PC-9 (cell line): ENCODE measurements at regions not wholly inside any gene's neighbourhood (a gene's known extent, or its start where the extent isn't known, plus 50 kb on each side); places are given as distances from the start of the nearest gene placed in this dataset.
A peak's percentile ranks its signal among the peaks of the same experiment; 100 is the strongest.

Source experiments
- BruUV-seq: library from RNA; stranded (reverse); fragments of 400-500 nt; replicated peaks from 2 replicates; lab custom pipeline; 2021; lab: Mats Ljungman, UMichigan
- CTCF ChIA-PET: fragments of 300-600 bp; sonication (Branson Sonifier 250); formaldehyde crosslinking; loops from one replicate; lab custom pipeline; 2022; ENCODE audit warnings: antibody characterized with exemption; lab: Charles Lee
- POLR2A ChIA-PET: fragments of 300-600 bp; sonication (Branson Sonifier 250); formaldehyde crosslinking; loops from one replicate; lab custom pipeline; 2022; ENCODE audit warnings: antibody characterized with exemption; ENCODE audit not compliant: unreplicated experiment; lab: Charles Lee
- DNase-seq, 2 experiments: peaks; one replicate each; pipeline versions ENCODE4 v3.0.0 to v3.0.0-alpha.2; 2015 to 2022; ENCODE audit warnings: mixed read lengths in 1 of 2
- H2AFZ ChIP-seq: fragments of 200-600 bp; sonication (generic); 2 replicates; pipeline ENCODE4 v1.8.1; 2017; ENCODE audit warnings: antibody characterized with exemption
- H3F3A ChIP-seq: fragments of 200-600 bp; sonication (generic); 2 replicates; pipeline ENCODE4 v1.8.1; 2017; ENCODE audit warnings: antibody characterized with exemption, mild to moderate bottlenecking, low read depth; ENCODE audit not compliant: insufficient read depth
- H3K27ac ChIP-seq: fragments of 200-600 bp; sonication (generic); 2 replicates; pipeline ENCODE4 v1.6.1; 2016; ENCODE audit warnings: mixed run types
- H3K27me3 ChIP-seq: fragments of 200-600 bp; sonication (generic); 2 replicates; pipeline ENCODE4 v1.6.1; 2016; ENCODE audit warnings: low read depth, mixed run types; ENCODE audit not compliant: insufficient read depth
- H3K36me3 ChIP-seq: fragments of 200-600 bp; sonication (generic); 2 replicates; pipeline ENCODE4 v1.6.1; 2016; ENCODE audit warnings: low read depth, mixed run types
- H3K4me1 ChIP-seq: fragments of 200-600 bp; sonication (generic); replicated peaks from 2 replicates; pipeline ENCODE4 v1.6.1; 2016; ENCODE audit warnings: mixed run types; ENCODE audit not compliant: insufficient read depth
- H3K4me2 ChIP-seq: fragments of 200-600 bp; sonication (generic); 2 replicates; pipeline ENCODE4 v1.6.1; 2017; ENCODE audit warnings: mixed run types
- H3K4me3 ChIP-seq: fragments of 200-600 bp; sonication (generic); 2 replicates; pipeline ENCODE4 v1.6.1; 2016; ENCODE audit warnings: mixed run types
- H3K79me2 ChIP-seq: fragments of 200-600 bp; sonication (generic); 2 replicates; pipeline ENCODE4 v1.6.1; 2017; ENCODE audit warnings: low read depth, mixed run types
- H3K9me2 ChIP-seq: fragments of 200-600 bp; sonication (generic); 2 replicates; pipeline ENCODE4 v1.8.1; 2017; ENCODE audit warnings: mild to moderate bottlenecking; ENCODE audit not compliant: insufficient read depth
- H3K9me3 ChIP-seq: fragments of 200-600 bp; sonication (generic); 2 replicates; pipeline ENCODE4 v1.8.1; 2016; ENCODE audit warnings: low read depth; ENCODE audit not compliant: insufficient read depth
- H4K20me1 ChIP-seq: fragments of 200-600 bp; sonication (generic); 2 replicates; pipeline ENCODE4 v1.8.1; 2017; ENCODE audit not compliant: insufficient read depth
- EZH2 ChIP-seq: fragments of 200-600 bp; sonication (generic); IDR thresholded peaks from 2 replicates; pipeline ENCODE4 v1.8.0; 2017; ENCODE audit warnings: antibody characterized with exemption, low read depth
- intact Hi-C: fragments of 100-400 bp; cut with micrococcal nuclease; formaldehyde crosslinking; loops from one replicate; pipeline ENCODE4 v1.10.0; 2022; ENCODE audit not compliant: unreplicated experiment
- TF ChIP-seq, protein P1 (sequence below): fragments of 200-600 bp; sonication (generic); conservative IDR thresholded peaks from 2 replicates; pipeline ENCODE4 v1.6.1; 2017; ENCODE audit warnings: mixed run types, antibody characterized with exemption, mild to moderate bottlenecking, moderate library complexity

DNA sequence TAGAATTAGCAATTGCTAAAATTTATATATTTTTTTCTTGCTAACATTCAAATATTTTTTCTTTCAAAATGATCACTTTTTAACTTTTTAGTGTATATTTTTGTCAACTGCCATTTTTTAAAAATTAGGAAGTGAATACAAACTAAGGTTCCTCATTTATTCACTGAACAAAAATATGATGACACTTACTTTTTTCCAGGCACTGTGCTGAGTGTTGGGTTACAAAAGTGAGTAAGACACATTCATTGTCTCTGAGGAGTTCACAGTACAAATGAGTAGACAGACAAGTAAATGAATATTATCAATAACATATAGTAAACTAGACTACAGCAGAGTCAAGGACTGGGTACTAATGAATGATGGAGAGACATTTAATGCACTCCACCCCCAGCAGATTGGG lies 543.5 kb downstream of the PDHA2 start:
- no peak for TF ChIP-seq EZH2
- TF ChIP-seq, protein P1, sequence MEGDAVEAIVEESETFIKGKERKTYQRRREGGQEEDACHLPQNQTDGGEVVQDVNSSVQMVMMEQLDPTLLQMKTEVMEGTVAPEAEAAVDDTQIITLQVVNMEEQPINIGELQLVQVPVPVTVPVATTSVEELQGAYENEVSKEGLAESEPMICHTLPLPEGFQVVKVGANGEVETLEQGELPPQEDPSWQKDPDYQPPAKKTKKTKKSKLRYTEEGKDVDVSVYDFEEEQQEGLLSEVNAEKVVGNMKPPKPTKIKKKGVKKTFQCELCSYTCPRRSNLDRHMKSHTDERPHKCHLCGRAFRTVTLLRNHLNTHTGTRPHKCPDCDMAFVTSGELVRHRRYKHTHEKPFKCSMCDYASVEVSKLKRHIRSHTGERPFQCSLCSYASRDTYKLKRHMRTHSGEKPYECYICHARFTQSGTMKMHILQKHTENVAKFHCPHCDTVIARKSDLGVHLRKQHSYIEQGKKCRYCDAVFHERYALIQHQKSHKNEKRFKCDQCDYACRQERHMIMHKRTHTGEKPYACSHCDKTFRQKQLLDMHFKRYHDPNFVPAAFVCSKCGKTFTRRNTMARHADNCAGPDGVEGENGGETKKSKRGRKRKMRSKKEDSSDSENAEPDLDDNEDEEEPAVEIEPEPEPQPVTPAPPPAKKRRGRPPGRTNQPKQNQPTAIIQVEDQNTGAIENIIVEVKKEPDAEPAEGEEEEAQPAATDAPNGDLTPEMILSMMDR: no peak
- BruUV-seq: no TSS peak
- Histone ChIP-seq H4K20me1 (no peaks in the 10 kb centered on the region), H3K4me3 (no peak overlapping the region), H3K36me3 (no peaks in the 10 kb centered on the region), H2AFZ (no peak overlapping the region), H3K79me2 (no peaks in the 10 kb centered on the region), H3K27ac (no peak overlapping the region), H3F3A (no peaks in the 10 kb centered on the region), H3K9me2 (no peaks in the 10 kb centered on the region), H3K27me3 (no peaks in the 10 kb centered on the region), H3K4me2 (no peak overlapping the region), H3K9me3 (no peaks in the 10 kb centered on the region), H3K4me1 (no peaks in the 10 kb centered on the region)
- no peak for DNase-seq
- CTCF ChIA-PET: no interaction called here
- intact Hi-C loops: no loop called here
- POLR2A ChIA-PET: no interaction called here

DNA sequence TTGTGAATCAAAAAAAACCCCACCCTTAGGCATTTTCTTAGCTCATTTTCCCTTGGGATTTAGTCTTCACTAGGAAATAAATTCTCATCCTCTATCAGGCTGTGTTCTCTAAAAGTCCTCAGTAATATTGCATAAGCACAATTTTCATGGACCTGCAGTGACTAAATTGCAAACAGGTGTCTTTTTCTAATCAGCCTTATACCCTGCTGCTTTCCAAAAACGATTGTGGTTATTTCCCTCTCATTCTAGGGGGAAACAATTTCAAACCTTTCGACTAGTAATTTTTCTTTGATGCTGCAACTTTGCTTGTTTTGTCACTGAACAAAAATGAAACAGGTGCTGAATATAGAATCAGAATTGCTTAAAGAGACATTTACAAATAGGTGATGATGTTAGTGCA lies 549.9 kb downstream of the PDHA2 start:
- ChIA-PET POLR2A (no interaction called here), CTCF (no interaction called here)
- DNase-seq: no peak
- H3K4me3 ChIP-seq: no peak overlapping the region
- no peaks in the 10 kb centered on the region for H3K9me2 ChIP-seq
- H3K9me3 ChIP-seq: no peaks in the 10 kb centered on the region
- H4K20me1 ChIP-seq: no peaks in the 10 kb centered on the region
- no peaks in the 10 kb centered on the region for H3K4me1 ChIP-seq
- H2AFZ ChIP-seq: no peak overlapping the region
- H3K36me3 ChIP-seq: no peaks in the 10 kb centered on the region
- TF ChIP-seq, protein P1: no peak
- TF ChIP-seq EZH2: no peak
- H3K4me2 ChIP-seq: no peak overlapping the region
- H3K79me2 ChIP-seq: no peaks in the 10 kb centered on the region
- no peaks in the 10 kb centered on the region for H3K27me3 ChIP-seq
- intact Hi-C loops: no loop called here
- BruUV-seq: no TSS peak
- H3K27ac ChIP-seq: no peak overlapping the region
- H3F3A ChIP-seq: no peaks in the 10 kb centered on the region

DNA sequence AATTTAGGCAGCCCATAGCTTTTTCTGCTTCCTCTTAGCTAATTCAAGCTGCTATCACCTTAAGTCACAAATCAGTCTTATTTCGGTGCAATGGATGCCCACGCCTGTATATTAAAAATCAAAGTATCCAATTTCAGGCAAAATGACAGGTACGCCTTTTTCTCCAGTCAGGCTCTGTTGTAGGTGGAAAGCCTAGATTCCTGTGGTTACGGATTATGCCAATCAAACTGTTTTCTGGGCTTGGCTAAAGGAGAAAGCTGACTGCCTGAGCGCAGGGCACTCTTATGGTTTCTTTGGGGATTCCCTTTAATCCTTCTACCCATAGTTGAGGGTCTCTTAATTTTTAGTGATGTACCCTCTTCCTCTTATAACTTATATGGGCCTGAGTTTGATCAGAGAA lies 550.5 kb downstream of the PDHA2 start:
- Histone ChIP-seq H3K9me2 (no peaks in the 10 kb centered on the region), H3K27ac (no peak overlapping the region), H3K9me3 (no peaks in the 10 kb centered on the region), H3K4me2 (no peak overlapping the region), H3K4me1 (no peaks in the 10 kb centered on the region), H3K4me3 (no peak overlapping the region), H2AFZ (no peak overlapping the region), H3K36me3 (no peaks in the 10 kb centered on the region), H3F3A (no peaks in the 10 kb centered on the region), H3K27me3 (no peaks in the 10 kb centered on the region), H3K79me2 (no peaks in the 10 kb centered on the region), H4K20me1 (no peaks in the 10 kb centered on the region)
- intact Hi-C loops: no loop called here
- no peak for TF ChIP-seq EZH2
- CTCF ChIA-PET: interaction anchor here (0.6 kb wide), 1 partner anchor 271 kb away, joined by 3 read pairs; no protein-coding TSS in a partner anchor
- peak; percentile 9 to 35 for DNase-seq
- BruUV-seq: no TSS peak
- POLR2A ChIA-PET: no interaction called here

DNA sequence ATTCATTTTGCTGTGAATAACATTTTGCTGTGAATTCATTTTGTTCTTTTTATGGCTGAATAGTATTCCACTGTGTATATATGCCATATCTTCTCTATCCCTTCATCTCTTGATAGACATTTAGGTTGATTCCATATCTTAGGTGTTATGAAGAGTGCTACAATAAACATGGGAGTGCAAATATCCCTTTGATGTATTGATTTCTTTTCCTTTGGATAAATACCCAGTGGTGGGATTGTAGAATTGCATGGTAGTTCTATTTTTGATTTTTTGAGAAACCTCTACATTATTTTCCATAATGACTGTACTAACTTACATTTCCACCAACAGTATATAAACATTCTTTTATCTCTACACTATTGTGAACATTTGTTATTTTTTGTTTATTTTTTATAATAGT lies 555.9 kb downstream of the PDHA2 start:
- Histone ChIP-seq H3K4me1 (no peaks in the 10 kb centered on the region), H3K79me2 (no peaks in the 10 kb centered on the region), H3K36me3 (no peaks in the 10 kb centered on the region), H3K9me3 (no peaks in the 10 kb centered on the region), H3K27me3 (no peaks in the 10 kb centered on the region), H2AFZ (no peak overlapping the region), H3K9me2 (no peaks in the 10 kb centered on the region), H3F3A (no peaks in the 10 kb centered on the region), H3K27ac (no peak overlapping the region), H4K20me1 (no peaks in the 10 kb centered on the region), H3K4me2 (no peak overlapping the region), H3K4me3 (no peak overlapping the region)
- TF ChIP-seq EZH2: no peak
- TF ChIP-seq, protein P1: no peak
- ChIA-PET POLR2A (no interaction called here), CTCF (no interaction called here)
- intact Hi-C loops: no loop called here
- no peak for DNase-seq
- no TSS peak for BruUV-seq
